Transverse colon (tissue), 4 donors: ENCODE measurements at regions not wholly inside any gene's neighbourhood (a gene's known extent, or its start where the extent isn't known, plus 50 kb on each side); places are given as distances from the start of the nearest gene placed in this dataset.
"Not testable (repeated sequence)": the region's sequence is repeated elsewhere in the genome, so short reads cannot be mapped to it uniquely, and the experiment has no call there.

Experiments used
- DNase-seq: peaks from one replicate; pipeline ENCODE4 v3.0.0-alpha.2; 2019
- H3K27ac ChIP-seq, 4 donors: fragments of 200-600 bp; sonication (generic); 2 replicates each; pipeline ENCODE4 v1.5.1; 2016 to 2018; ENCODE audit warnings: inconsistent platforms in 4 of 4
- H3K27me3 ChIP-seq: fragments of 200-600 bp; sonication (generic); 2 replicates; pipeline ENCODE4 v1.5.1; 2017; ENCODE audit warnings: inconsistent platforms
- H3K36me3 ChIP-seq, 4 donors: fragments of 200-600 bp; sonication (generic); 2 replicates each; pipeline ENCODE4 v1.5.1; 2017 to 2019; ENCODE audit warnings: inconsistent platforms in 4 of 4
- H3K4me1 ChIP-seq, 4 donors: fragments of 200-600 bp; sonication (generic); 2 replicates each; pipeline ENCODE4 v1.5.1; 2017 to 2020; ENCODE audit warnings: inconsistent platforms in 4 of 4
- H3K4me3 ChIP-seq, 4 donors: fragments of 200-600 bp; sonication (generic); 1 replicate in 1 of 4; 2 replicates in 3 of 4; pipeline versions ENCODE4 v1.5.1 to v1.6.1; 2017 to 2019; ENCODE audit warnings: inconsistent platforms in 4 of 4
- H3K9me3 ChIP-seq, 2 donors: fragments of 200-600 bp; sonication (generic); 2 replicates each; pipeline ENCODE4 v1.5.1; 2017 to 2019; ENCODE audit warnings: inconsistent platforms in 2 of 2
- CTCF ChIP-seq, 5 experiments: fragments of 200-600 bp in 3 of 5; fragments of 450-650 bp in 2 of 5; sonication (generic) in 3 of 5; IDR thresholded peaks; 1 replicate in 2 of 5; 2 replicates in 3 of 5; pipeline ENCODE4 v1.5.1; 2016 to 2017; ENCODE audit warnings: antibody characterized with exemption in 5 of 5, inconsistent platforms in 3 of 5, mild to moderate bottlenecking in 2 of 5, moderate library complexity in 1 of 5
- EP300 ChIP-seq: sonication (generic); formaldehyde crosslinking; IDR thresholded peaks from one replicate; pipeline ENCODE4 v1.6.1; 2017; ENCODE audit warnings: antibody characterized with exemption, low read depth
- POLR2A ChIP-seq: fragments of 450-650 bp; IDR thresholded peaks from one replicate; pipeline ENCODE4 v1.6.1; 2016; ENCODE audit warnings: antibody characterized with exemption, mild to moderate bottlenecking, moderate library complexity
- POLR2AphosphoS5 ChIP-seq, 3 donors: sonication (generic); formaldehyde crosslinking; IDR thresholded peaks; one replicate each; pipeline ENCODE4 v1.6.1; 2016; ENCODE audit warnings: antibody characterized with exemption in 3 of 3
- WGBS, 2 donors: methylation state at CpG; one replicate each; pipeline ENCODE4 v1.1.5; 2018; ENCODE audit warnings: low coverage in 1 of 2; 5-methylcytosine and 5-hydroxymethylcytosine counted together
- in situ Hi-C, 4 donors: fragments of 200-750 bp; cut with MboI; loops; one replicate each; pipeline versions ENCODE4 v1.15.0 to v1.15.1; 2017; ENCODE audit warnings: low sequenced_read_pairs in 3 of 4, low pct_ligation_motif_present in 1 of 4, low pct_unique_long_range_greater_than_20kb in 1 of 4
- intact Hi-C: fragments of 100-400 bp; cut with DNase I; formaldehyde crosslinking; loops from one replicate; pipeline ENCODE4 v1.15.1; 2023; ENCODE audit warnings: low total_unique reads

GRCh38 chr17:62149961-62150360 is 84.9 kb upstream of the MED13 start:
- TF ChIP-seq POLR2AphosphoS5 (IDR thresholded peaks at IDR 0.05) (no peak), EP300 (no peak), CTCF (IDR thresholded peaks at IDR 0.05) (no peak), POLR2A (no peak)
- no peaks in the 10 kb centered on the region for H3K36me3 ChIP-seq
- no peak overlapping the region for H3K4me3 ChIP-seq
- in situ Hi-C loops: no loop called here
- peak overlapping the region in 3 of 4 donors; percentile 29 to 56 (median 38) for H3K27ac ChIP-seq
- intact Hi-C loops: no loop called here
- peaks cover 0 to 3% (median 2%) of the 10 kb centered on the region in 4 donors for H3K4me1 ChIP-seq
- H3K9me3 ChIP-seq: no peaks in the 10 kb centered on the region
- DNase-seq: no peak
- no peaks in the 10 kb centered on the region for H3K27me3 ChIP-seq
- WGBS, 2 donors: 63 to 71% methylated on average over 4 of the region's 4 CpGs

DNA sequence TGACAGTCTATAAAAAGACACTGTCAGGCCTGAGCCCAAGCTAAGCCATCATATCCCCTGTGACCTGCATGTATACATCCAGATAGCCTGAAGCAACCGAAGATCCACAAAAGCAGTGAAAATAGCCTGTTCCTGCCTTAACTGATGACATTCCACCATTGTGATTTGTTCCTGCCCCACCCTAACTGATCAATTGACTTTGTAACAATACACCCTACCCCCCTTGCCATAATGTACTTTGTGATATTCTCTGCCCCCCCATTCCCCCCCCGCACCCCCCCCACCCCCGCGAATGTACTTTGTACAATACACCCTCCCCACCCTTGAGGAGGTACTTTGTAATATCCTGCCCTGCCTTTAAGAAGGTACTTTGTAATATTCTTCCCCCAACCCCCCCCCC is 82.2 kb upstream of the MED13 start:
- no peaks in the 10 kb centered on the region for H3K27me3 ChIP-seq
- in situ Hi-C loops: no loop called here
- intact Hi-C loops: no loop called here
- peaks cover 0 to 3% (median 2%) of the 10 kb centered on the region in 4 donors for H3K4me1 ChIP-seq
- TF ChIP-seq POLR2AphosphoS5 (IDR thresholded peaks at IDR 0.05) (no peak), CTCF (IDR thresholded peaks at IDR 0.05) (no peak)
- no peaks in the 10 kb centered on the region for H3K36me3 ChIP-seq
- DNase-seq: no peak
- no peak overlapping the region for H3K4me3 ChIP-seq
- 51% methylated on average over 4 of the region's 4 CpGs; no CpG with 5 or more reads in 1 of the 2 donors for WGBS, 2 donors
- H3K27ac ChIP-seq: no peak overlapping the region
- no peaks in the 10 kb centered on the region for H3K9me3 ChIP-seq

- in situ Hi-C loops: no loop called here
- intact Hi-C loops: no loop called here
- Histone ChIP-seq H3K36me3 (no peaks in the 10 kb centered on the region), H3K9me3 (no peaks in the 10 kb centered on the region), H3K27ac (peak overlapping the region in 3 of 4 donors; percentile 5 to 42 (median 35)), H3K4me3 (no peak overlapping the region), H3K27me3 (peaks cover 29% of the 10 kb centered on the region), H3K4me1 (peaks cover 0 to 10% (median 3%) of the 10 kb centered on the region in 4 donors)
- DNase-seq: peak; percentile 76
- WGBS, 2 donors: 40 to 61% methylated on average over 3 to 14 of the region's 14 CpGs
- TF ChIP-seq POLR2AphosphoS5 (IDR thresholded peaks at IDR 0.05): no peak
- no peak for TF ChIP-seq EP300
- TF ChIP-seq CTCF (IDR thresholded peaks at IDR 0.05): no peak
- no peak for TF ChIP-seq POLR2A
These were observed 75.8 kb upstream of the MED13 start for GRCh38 chr17:62140836-62141235.

- TF ChIP-seq CTCF (IDR thresholded peaks at IDR 0.05) (no peak), EP300 (no peak), POLR2A (no peak), POLR2AphosphoS5 (IDR thresholded peaks at IDR 0.05) (no peak)
- H3K36me3 ChIP-seq: no peaks in the 10 kb centered on the region
- no peaks in the 10 kb centered on the region for H3K9me3 ChIP-seq
- WGBS, 2 donors: 91% methylated on average over 22 of the region's 22 CpGs; no CpG with 5 or more reads in 1 of the 2 donors
- no peak overlapping the region for H3K4me3 ChIP-seq
- H3K27me3 ChIP-seq: peaks cover 29% of the 10 kb centered on the region
- DNase-seq: no peak
- peaks cover 0 to 10% (median 3%) of the 10 kb centered on the region in 4 donors for H3K4me1 ChIP-seq
- H3K27ac ChIP-seq: peak overlapping the region in 2 of 4 donors; percentile 35 to 42
- in situ Hi-C loops (no loop called here), intact Hi-C loops (no loop called here)
These were observed 75.3 kb upstream of the MED13 start for GRCh38 chr17:62140376-62140775.

- DNase-seq, H3K9me3 ChIP-seq, H3K4me3 ChIP-seq, intact Hi-C loops, H3K36me3 ChIP-seq, H3K27ac ChIP-seq, H3K4me1 ChIP-seq, in situ Hi-C loops: not testable (repeated sequence)
- H3K27me3 ChIP-seq: peaks cover 29% of the 10 kb centered on the region
- 96% methylated on average over 28 of the region's 35 CpGs; no CpG with 5 or more reads in 1 of the 2 donors for WGBS, 2 donors
These were observed 74.7 kb upstream of the MED13 start for GRCh38 chr17:62139690-62140354.
